ENCODE measurements at regions not wholly inside any gene's neighbourhood (a gene's known extent, or its start where the extent isn't known, plus 50 kb on each side); places are given as distances from the start of the nearest gene placed in this dataset.

GRCh38 chr3:20546636-20547035 lies 360.6 kb upstream of the SGO1 start:
- Histone ChIP-seq H3K4me3 (no peak overlapping the region), H3K27me3 (no peaks in the 10 kb centered on the region), H3K9me3 (ENCODE audit: low read depth) (no peaks in the 10 kb centered on the region), H3K36me3 (no peaks in the 10 kb centered on the region), H3K27ac (no peak overlapping the region), H3K4me1 (ENCODE audit: low read depth) (no peaks in the 10 kb centered on the region)
- DNase-seq (ENCODE audit: low read depth in 1 of 2, low spot score in 1 of 2), result no peak
- TF ChIP-seq CTCF (IDR thresholded peaks at IDR 0.05; ENCODE audit: low read depth, low read length), result no peak

GRCh38 chr3:20543535-20544226 lies 357.7 kb upstream of the SGO1 start:
- Histone ChIP-seq H3K36me3 (no peaks in the 10 kb centered on the region), H3K4me3 (no peak overlapping the region), H3K27me3 (no peaks in the 10 kb centered on the region), H3K4me1 (ENCODE audit: low read depth) (no peaks in the 10 kb centered on the region), H3K9me3 (ENCODE audit: low read depth) (no peaks in the 10 kb centered on the region), H3K27ac (no peak overlapping the region)
- TF ChIP-seq CTCF (IDR thresholded peaks at IDR 0.05; ENCODE audit: low read depth, low read length), result no peak
- DNase-seq (ENCODE audit: low read depth in 1 of 2, low spot score in 1 of 2), result no peak

GRCh38 chr3:20540066-20540465 lies 354.1 kb upstream of the SGO1 start:
- TF ChIP-seq CTCF (IDR thresholded peaks at IDR 0.05; ENCODE audit: low read depth, low read length), result no peak
- Histone ChIP-seq H3K4me3 (no peak overlapping the region), H3K36me3 (no peaks in the 10 kb centered on the region), H3K4me1 (ENCODE audit: low read depth) (no peaks in the 10 kb centered on the region), H3K9me3 (ENCODE audit: low read depth) (no peaks in the 10 kb centered on the region), H3K27ac (no peak overlapping the region), H3K27me3 (no peaks in the 10 kb centered on the region)
- no peak for DNase-seq (ENCODE audit: low read depth in 1 of 2, low spot score in 1 of 2)

GRCh38 chr3:20539666-20540065 lies 353.7 kb upstream of the SGO1 start:
- no peak for TF ChIP-seq CTCF (IDR thresholded peaks at IDR 0.05; ENCODE audit: low read depth, low read length)
- Histone ChIP-seq H3K4me1 (ENCODE audit: low read depth) (no peaks in the 10 kb centered on the region), H3K36me3 (no peaks in the 10 kb centered on the region), H3K4me3 (no peak overlapping the region), H3K27me3 (no peaks in the 10 kb centered on the region), H3K27ac (no peak overlapping the region), H3K9me3 (ENCODE audit: low read depth) (no peaks in the 10 kb centered on the region)
- DNase-seq (ENCODE audit: low read depth in 1 of 2, low spot score in 1 of 2), result no peak

- no peak for TF ChIP-seq CTCF (IDR thresholded peaks at IDR 0.05; ENCODE audit: low read depth, low read length)
- DNase-seq (ENCODE audit: low read depth in 1 of 2, low spot score in 1 of 2), result no peak
- no peaks in the 10 kb centered on the region for H3K36me3 ChIP-seq
- no peaks in the 10 kb centered on the region for H3K27me3 ChIP-seq
- no peak overlapping the region for H3K4me3 ChIP-seq
- no peaks in the 10 kb centered on the region for H3K9me3 ChIP-seq (ENCODE audit: low read depth)
- H3K4me1 ChIP-seq (ENCODE audit: low read depth), result no peaks in the 10 kb centered on the region
- no peak overlapping the region for H3K27ac ChIP-seq
Observed at GRCh38 chr3:20537234-20537633, 351.2 kb upstream of the SGO1 start.
